ENCODE measurements at regions not wholly inside any gene's neighbourhood (a gene's known extent, or its start where the extent isn't known, plus 50 kb on each side); places are given as distances from the start of the nearest gene placed in this dataset.
A peak's percentile ranks its signal among the peaks of the same experiment; 100 is the strongest.

- Histone ChIP-seq H2AK5ac (ENCODE audit: low read depth, low read length) (peak overlapping the region; percentile 65), H3K56ac (ENCODE audit: extremely low read depth, insufficient read depth, low read length) (no peak overlapping the region), H3K79me1 (ENCODE audit: low read depth in 1 of 2, low read length in 2 of 2) (no peaks in the 10 kb centered on the region), H4K20me1 (ENCODE audit: insufficient read depth, low read length) (no peaks in the 10 kb centered on the region), H3K9me3 (ENCODE audit: control insufficient read depth, insufficient read depth, low read length) (no peaks in the 10 kb centered on the region), H3K4me1 (ENCODE audit: control insufficient read depth, insufficient read depth, low read length) (peaks cover 6% of the 10 kb centered on the region), H3K23ac (ENCODE audit: low read depth, low read length) (no peak overlapping the region), H3K4me3 (ENCODE audit: insufficient read depth, low read depth, low read length) (no peak overlapping the region), H3K9me1 (ENCODE audit: insufficient read depth, low read length) (peaks cover 10% of the 10 kb centered on the region), H3K27ac (ENCODE audit: insufficient read depth, low read length) (no peak overlapping the region), H3K9ac (ENCODE audit: low read depth, low read length) (no peak overlapping the region), H4K5ac (ENCODE audit: low read depth, low read length) (no peak overlapping the region), H2BK120ac (ENCODE audit: low read depth, low read length) (peak overlapping the region; percentile 95), H3K18ac (ENCODE audit: low read depth, low read length) (peak overlapping the region; percentile 85; the same call in 1 of the 2 replicates), H2AFZ (replicated peaks; ENCODE audit: low read length, poor library complexity) (no peak overlapping the region), H3K4me2 (ENCODE audit: low read depth, low read length) (no peak overlapping the region), H3K4ac (ENCODE audit: low read depth, low read length) (peak overlapping the region; percentile 98), H2BK15ac (ENCODE audit: low read depth, low read length) (peak overlapping the region; percentile 98; the same call in 1 of the 3 replicates), H3K27me3 (ENCODE audit: control insufficient read depth, insufficient read depth, low read length) (no peaks in the 10 kb centered on the region), H2BK5ac (ENCODE audit: low read depth, low read length, poor library complexity, severe bottlenecking) (peak overlapping the region; percentile 20), H4K91ac (ENCODE audit: insufficient read depth, low read depth, low read length) (peak overlapping the region; percentile 47), H4K8ac (ENCODE audit: low read depth in 2 of 2, low read length in 2 of 2) (peak overlapping the region in 1 of 2 experiments; percentile 6; a peak in 1 of 4 replicates), H3K36me3 (ENCODE audit: control insufficient read depth, insufficient read depth, low read length) (no peaks in the 10 kb centered on the region), H2BK20ac (ENCODE audit: low read depth, low read length) (peak overlapping the region; percentile 98), H3K14ac (replicated peaks; ENCODE audit: low read depth, low read length) (peak overlapping the region; percentile 47), H2AK9ac (replicated peaks; ENCODE audit: low read depth, low read length, poor library complexity) (no peak overlapping the region)
- intact Hi-C loops (cut with micrococcal nuclease): loop anchor here (5.0 kb wide), 1 partner anchor 221 kb away; no protein-coding TSS in a partner anchor
- in situ Hi-C loops (cut with MboI; ENCODE audit: low sequenced_read_pairs): no loop called here
- ATAC-seq (ENCODE audit: low read depth): no peak
- DNase-seq: no peak
- no TSS peak for BruUV-seq (replicated peaks)
- TF ChIP-seq FOS (IDR thresholded peaks at IDR 0.05; ENCODE audit: low read depth, low read length): no peak
- dilution Hi-C loops (cut with HindIII; ENCODE audit: low sequenced_read_pairs, unreplicated experiment): no loop called here
- 100% methylated on average over 2 of the region's 3 CpGs; no CpG with 5 or more reads in 1 of the 2 experiments for WGBS, 2 experiments (ENCODE audit: extremely low coverage in 2 of 2, insufficient read length in 1 of 2)
- ChIA-PET CTCF (no interaction called here), POLR2A (ENCODE audit: unreplicated experiment) (no interaction called here)
Observed at GRCh38 chr7:110311556-110311955, 779.4 kb upstream of the LRRN3 start.
